Stimulated activated naive B cell treated with anti-CD40 and anti-IgM and Interleukin-4, amounts not matched to agents 10 μg/mL and 1 μg/mL and 100 μg/mL, for 72 hours (primary cell): ENCODE measurements at regions not wholly inside any gene's neighbourhood (a gene's known extent, or its start where the extent isn't known, plus 50 kb on each side); places are given as distances from the start of the nearest gene placed in this dataset.

ENCODE experiments used
- ATAC-seq, 2 donors: fragments of 150-1000 bp; cut with Tn5 transposase; replicated peaks; 2 replicates each; pipeline ENCODE4 v1.10.0; 2021; ENCODE audit warnings: moderate library complexity in 1 of 2
- DNase-seq: peaks from one replicate; pipeline ENCODE4 v3.0.0; 2021
- H3K27ac Mint-ChIP-seq: one replicate; pipeline ENCODE4 v1.8.0; 2022; ENCODE audit warnings: mild to moderate bottlenecking, mixed read lengths
- H3K27me3 Mint-ChIP-seq, 2 donors: one replicate each; pipeline ENCODE4 v1.8.0; 2022; ENCODE audit warnings: mixed read lengths in 2 of 2
- H3K36me3 Mint-ChIP-seq, 2 donors: one replicate each; pipeline ENCODE4 v1.8.0; 2022; ENCODE audit warnings: mixed read lengths in 2 of 2, mild to moderate bottlenecking in 1 of 2
- H3K4me1 Mint-ChIP-seq, 2 donors: one replicate each; pipeline ENCODE4 v1.8.0; 2022; ENCODE audit warnings: mixed read lengths in 2 of 2, mild to moderate bottlenecking in 1 of 2
- H3K4me3 Mint-ChIP-seq, 2 donors: one replicate each; pipeline ENCODE4 v1.8.0; 2022; ENCODE audit warnings: mild to moderate bottlenecking in 2 of 2, mixed read lengths in 2 of 2, moderate library complexity in 1 of 2
- H3K9me3 Mint-ChIP-seq, 2 donors: one replicate each; pipeline ENCODE4 v1.8.0; 2022; ENCODE audit warnings: mixed read lengths in 2 of 2, mild to moderate bottlenecking in 1 of 2

DNA sequence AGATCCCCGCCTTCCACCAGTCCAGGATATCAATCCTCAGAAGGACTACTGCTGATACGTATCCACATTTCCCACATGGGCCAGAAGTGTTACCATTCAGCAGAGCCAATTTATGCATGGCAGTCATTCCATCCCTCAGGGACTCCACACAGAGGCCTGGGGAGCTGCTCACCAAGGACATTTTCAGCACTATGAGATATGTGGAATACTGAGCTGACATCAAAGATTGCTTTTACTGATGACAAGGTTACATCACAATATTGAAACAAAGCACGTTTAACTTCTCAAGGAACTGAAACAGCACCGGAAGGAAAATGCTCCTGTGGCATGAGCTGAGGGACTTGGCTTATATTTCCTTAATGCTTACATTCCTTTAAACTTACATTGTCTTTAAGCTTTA is 335.1 kb downstream of the BMPER start:
- no peak for ATAC-seq
- Mint-ChIP-seq H3K27ac (no peak overlapping the region), H3K36me3 (no peaks in the 10 kb centered on the region), H3K27me3 (no peaks in the 10 kb centered on the region), H3K4me1 (no peaks in the 10 kb centered on the region), H3K4me3 (no peak overlapping the region), H3K9me3 (peaks cover 0 to 4% of the 10 kb centered on the region in 2 donors)
- no peak for DNase-seq

DNA sequence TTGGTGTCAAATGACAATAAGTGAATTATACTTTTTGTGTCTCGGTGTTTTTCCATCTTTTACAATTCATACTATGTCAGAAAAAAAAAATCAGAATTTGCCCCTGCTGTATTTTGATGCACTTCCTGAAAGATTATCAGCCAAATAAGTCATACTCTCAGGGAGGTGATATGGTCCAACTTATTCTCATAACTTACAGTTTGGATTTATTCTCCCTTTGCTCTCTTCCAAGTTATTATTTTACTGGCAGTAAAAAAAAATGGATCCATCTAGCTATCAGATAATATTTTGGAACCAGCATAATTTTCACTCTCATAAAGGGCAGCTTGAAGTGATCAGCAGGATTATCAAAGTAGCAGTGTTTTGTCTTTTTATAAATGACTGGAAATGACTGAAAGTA is 337.1 kb downstream of the BMPER start:
- ATAC-seq = no peak
- no peaks in the 10 kb centered on the region for H3K27me3 Mint-ChIP-seq
- DNase-seq = no peak
- no peak overlapping the region for H3K27ac Mint-ChIP-seq
- no peak overlapping the region for H3K4me3 Mint-ChIP-seq
- H3K4me1 Mint-ChIP-seq = no peaks in the 10 kb centered on the region
- peaks cover 0 to 5% of the 10 kb centered on the region in 2 donors for H3K9me3 Mint-ChIP-seq
- H3K36me3 Mint-ChIP-seq = no peaks in the 10 kb centered on the region

DNA sequence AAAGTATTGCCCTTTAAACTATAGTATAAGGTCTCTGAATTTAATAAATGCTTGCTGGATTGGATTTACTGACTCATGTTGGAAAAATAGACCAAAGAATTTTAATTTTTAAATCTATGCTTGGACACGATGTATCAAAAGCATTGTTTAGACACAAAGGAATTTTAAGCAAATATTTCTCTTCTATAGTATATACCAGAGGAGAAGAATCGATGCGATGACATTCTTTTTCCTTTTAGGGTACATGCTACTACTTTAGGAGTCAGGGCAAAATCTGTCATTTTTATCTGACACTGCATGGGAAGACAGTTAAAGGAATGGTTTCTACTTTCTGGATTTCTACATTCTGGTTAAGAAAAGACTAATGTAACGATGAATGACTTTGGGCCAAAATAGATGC is 339.9 kb downstream of the BMPER start:
- Mint-ChIP-seq H3K27ac (no peak overlapping the region), H3K4me1 (no peaks in the 10 kb centered on the region), H3K36me3 (no peaks in the 10 kb centered on the region), H3K9me3 (peaks cover 3 to 7% of the 10 kb centered on the region in 2 donors), H3K27me3 (no peaks in the 10 kb centered on the region), H3K4me3 (no peak overlapping the region)
- DNase-seq (no peak), ATAC-seq (no peak)

DNA sequence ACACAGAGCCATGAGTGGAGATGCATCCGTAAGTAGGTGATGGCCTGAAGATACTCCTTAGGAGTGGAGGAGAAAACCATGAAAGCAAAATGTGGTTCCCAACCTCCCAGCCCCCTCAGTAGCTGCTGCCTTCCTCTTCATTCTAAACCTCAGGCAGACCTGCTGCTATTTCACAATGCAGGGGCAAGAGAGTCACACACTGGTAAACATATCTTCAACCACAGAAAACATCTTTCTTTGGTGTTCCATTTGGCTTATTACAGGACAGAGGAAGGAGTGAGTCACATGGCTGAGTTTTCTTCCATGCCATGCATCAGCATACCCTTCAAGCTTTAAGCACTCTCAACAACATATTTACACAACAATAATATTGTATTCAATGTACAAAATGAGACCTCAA is 342.1 kb downstream of the BMPER start:
- ATAC-seq = no peak
- no peak for DNase-seq
- Mint-ChIP-seq H3K4me1 (no peaks in the 10 kb centered on the region), H3K9me3 (peaks cover 3 to 7% of the 10 kb centered on the region in 2 donors), H3K27me3 (no peaks in the 10 kb centered on the region), H3K36me3 (no peaks in the 10 kb centered on the region), H3K4me3 (no peak overlapping the region), H3K27ac (no peak overlapping the region)

DNA sequence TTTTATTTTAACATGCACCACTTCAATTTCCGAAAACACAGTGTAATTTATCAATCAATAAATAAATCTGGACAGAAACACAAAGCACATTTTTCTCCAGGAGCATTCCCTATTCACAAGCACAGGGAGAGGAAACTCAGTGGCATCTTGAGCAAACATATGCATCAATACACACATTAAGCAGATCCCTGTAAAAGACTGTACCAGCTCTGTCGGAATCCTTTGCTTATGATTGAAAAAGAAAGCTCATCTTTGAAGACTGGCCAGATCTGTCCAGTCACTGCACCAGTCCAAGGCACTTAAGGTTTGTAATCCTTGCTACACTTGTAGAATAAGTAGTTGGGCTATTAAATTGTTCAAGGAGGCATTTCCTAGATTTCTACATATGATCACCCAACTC is 343.9 kb downstream of the BMPER start:
- ATAC-seq = no peak
- no peak for DNase-seq
- H3K4me1 Mint-ChIP-seq = no peaks in the 10 kb centered on the region
- H3K4me3 Mint-ChIP-seq = no peak overlapping the region
- H3K36me3 Mint-ChIP-seq = no peaks in the 10 kb centered on the region
- no peak overlapping the region for H3K27ac Mint-ChIP-seq
- H3K9me3 Mint-ChIP-seq = peaks cover 3 to 4% of the 10 kb centered on the region in 2 donors
- no peaks in the 10 kb centered on the region for H3K27me3 Mint-ChIP-seq

DNA sequence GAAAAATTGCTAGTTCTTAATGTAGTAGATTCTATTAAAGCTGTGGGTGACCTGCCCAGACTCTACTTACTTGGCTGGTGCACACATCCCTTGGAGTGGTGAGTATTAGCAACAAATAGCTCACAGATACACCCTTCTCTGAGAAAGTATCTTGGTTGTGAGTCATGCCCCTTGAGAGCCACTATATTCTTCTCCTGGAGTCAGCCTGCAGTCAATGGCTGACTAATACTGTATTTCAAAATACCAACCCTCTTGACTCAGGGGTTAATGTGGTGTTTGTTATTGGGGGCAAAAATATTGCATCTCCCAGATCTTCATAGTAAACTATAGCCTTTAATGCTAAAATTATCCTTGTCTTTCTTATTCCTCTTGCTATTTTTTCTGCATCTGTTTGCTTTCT is 354.9 kb downstream of the BMPER start:
- Mint-ChIP-seq H3K4me3 (no peak overlapping the region), H3K27ac (no peak overlapping the region), H3K9me3 (peaks cover 10 to 18% of the 10 kb centered on the region in 2 donors), H3K36me3 (no peaks in the 10 kb centered on the region), H3K4me1 (no peaks in the 10 kb centered on the region), H3K27me3 (no peaks in the 10 kb centered on the region)
- DNase-seq = no peak
- no peak for ATAC-seq

DNA sequence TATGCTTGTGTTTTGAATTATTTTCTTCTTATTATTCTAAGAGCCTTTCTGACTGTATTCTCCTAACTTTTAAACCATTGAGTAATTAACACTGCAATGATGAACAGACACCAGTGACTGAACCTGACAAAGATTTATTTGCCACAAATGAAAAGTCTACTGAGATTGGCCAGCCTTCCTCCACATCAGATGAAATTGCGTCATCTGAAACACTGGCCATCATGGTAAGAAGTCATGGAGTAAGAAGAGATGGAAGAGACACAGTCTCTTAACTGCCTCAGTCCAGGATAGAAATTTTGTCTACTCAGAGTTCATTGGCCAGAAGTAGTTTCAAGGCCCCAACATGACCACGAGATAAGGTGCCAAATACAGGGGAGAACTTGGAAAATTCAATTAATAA is 357.8 kb downstream of the BMPER start:
- no peaks in the 10 kb centered on the region for H3K36me3 Mint-ChIP-seq
- ATAC-seq = no peak
- H3K9me3 Mint-ChIP-seq = peaks cover 10 to 18% of the 10 kb centered on the region in 2 donors
- no peaks in the 10 kb centered on the region for H3K4me1 Mint-ChIP-seq
- no peak overlapping the region for H3K27ac Mint-ChIP-seq
- H3K4me3 Mint-ChIP-seq = no peak overlapping the region
- DNase-seq = no peak
- no peaks in the 10 kb centered on the region for H3K27me3 Mint-ChIP-seq

DNA sequence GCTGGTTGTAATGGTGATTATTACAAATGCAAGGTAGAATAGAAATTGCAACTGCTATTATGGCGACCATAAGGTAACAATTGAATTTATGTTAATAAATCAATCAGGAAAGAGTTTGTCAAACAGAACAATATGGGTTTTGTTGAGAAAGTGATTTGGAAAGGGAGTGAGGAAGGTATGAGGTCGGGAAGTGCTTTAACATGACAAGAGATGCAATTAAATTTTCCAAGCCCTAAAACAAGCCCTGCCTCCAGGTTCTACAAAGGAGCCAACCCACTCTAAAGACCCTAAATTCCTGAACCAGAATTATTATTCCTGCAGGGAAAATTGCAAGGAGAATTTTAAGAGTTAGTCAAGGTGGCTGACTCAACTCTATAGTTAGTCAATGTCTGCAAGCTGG is 363.7 kb downstream of the BMPER start:
- no peak for DNase-seq
- no peak for ATAC-seq
- H3K4me3 Mint-ChIP-seq = no peak overlapping the region
- H3K9me3 Mint-ChIP-seq = peaks cover 2 to 4% of the 10 kb centered on the region in 2 donors
- no peaks in the 10 kb centered on the region for H3K27me3 Mint-ChIP-seq
- no peaks in the 10 kb centered on the region for H3K36me3 Mint-ChIP-seq
- H3K4me1 Mint-ChIP-seq = no peaks in the 10 kb centered on the region
- H3K27ac Mint-ChIP-seq = no peak overlapping the region

DNA sequence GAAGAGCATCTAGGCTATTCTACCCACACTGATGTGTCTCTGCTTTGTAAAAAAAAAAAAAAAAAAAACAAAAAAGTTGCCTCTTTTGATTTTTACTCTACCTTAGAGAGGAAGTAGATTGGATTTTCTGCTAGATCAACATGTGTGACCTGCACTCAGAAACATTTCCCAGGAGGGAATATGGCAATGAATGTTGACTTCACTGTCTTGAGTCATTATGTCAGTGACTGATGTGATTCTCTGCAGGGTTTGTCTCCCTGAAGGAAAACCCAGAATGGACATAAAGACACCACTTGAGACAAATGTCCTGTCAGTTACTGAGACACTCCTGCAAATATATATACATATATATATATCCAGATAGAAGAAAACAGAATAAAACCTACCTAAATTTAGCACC is 370.3 kb downstream of the BMPER start:
- Mint-ChIP-seq H3K27me3 (no peaks in the 10 kb centered on the region), H3K36me3 (no peaks in the 10 kb centered on the region), H3K9me3 (peaks cover 0 to 2% of the 10 kb centered on the region in 2 donors), H3K4me3 (no peak overlapping the region), H3K27ac (no peak overlapping the region), H3K4me1 (no peaks in the 10 kb centered on the region)
- no peak for ATAC-seq
- DNase-seq = no peak

DNA sequence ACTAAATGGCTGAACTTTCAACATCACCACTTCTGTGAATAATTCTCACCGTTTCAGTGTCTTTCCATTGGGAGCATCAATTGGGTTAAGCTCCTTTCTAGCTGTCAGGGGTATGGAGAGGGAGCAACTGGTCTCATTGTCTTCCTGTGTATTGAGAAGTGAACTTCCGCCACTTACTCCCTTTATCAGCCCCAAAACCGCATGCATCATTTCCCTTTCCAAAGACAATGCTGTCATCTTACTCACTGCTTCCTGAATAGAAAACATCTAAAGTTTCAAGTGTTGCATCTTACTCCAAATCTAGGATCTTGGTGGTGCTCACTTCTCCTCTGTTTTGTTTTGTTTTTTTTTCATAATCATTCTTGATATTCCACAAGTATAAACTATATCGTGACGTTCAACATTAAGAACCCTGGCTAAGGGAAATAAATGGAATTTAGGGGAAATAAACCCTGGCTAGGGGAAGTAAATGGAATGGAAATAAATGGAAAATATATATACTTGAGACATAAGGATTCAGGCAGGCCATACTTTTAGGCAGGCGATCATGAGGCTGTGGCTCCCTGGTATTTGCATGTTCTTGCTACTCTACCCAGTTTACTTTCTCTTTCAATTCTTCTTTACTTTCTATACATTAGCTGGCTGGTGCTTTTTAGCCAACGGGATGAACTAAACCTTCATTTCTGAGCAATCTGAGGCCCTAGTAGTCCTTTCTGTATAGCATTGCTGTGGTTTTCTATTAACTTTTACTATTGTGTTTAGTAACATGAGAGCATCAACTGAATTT is 371.9 kb downstream of the BMPER start:
- Mint-ChIP-seq H3K27me3 (no peaks in the 10 kb centered on the region), H3K4me1 (no peaks in the 10 kb centered on the region), H3K36me3 (no peaks in the 10 kb centered on the region), H3K27ac (no peak overlapping the region), H3K9me3 (peaks cover 3 to 7% of the 10 kb centered on the region in 2 donors), H3K4me3 (no peak overlapping the region)
- DNase-seq = no peak
- no peak for ATAC-seq

DNA sequence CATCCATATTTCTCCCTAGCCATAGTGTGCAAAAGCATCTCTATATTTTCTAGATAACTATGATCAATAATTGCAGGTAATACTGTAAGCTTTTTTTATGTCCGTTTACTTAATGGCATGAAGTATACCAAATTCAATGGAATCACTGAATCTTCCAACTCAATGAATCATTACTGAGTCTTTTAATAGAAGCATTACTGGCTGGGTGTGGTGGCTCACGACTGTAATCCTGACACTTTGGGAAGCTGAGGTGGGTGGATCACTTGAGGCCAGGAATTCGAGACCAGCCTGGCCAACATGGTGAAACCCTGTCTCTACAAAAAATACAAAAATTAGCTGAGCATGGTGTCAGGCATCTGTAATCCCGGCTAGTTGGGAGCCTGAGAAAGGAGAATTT is 372.5 kb downstream of the BMPER start:
- ATAC-seq (no peak), DNase-seq (no peak)
- H3K27me3 Mint-ChIP-seq = no peaks in the 10 kb centered on the region
- no peaks in the 10 kb centered on the region for H3K36me3 Mint-ChIP-seq
- H3K9me3 Mint-ChIP-seq = peaks cover 7 to 12% of the 10 kb centered on the region in 2 donors
- H3K4me1 Mint-ChIP-seq = no peaks in the 10 kb centered on the region
- H3K4me3 Mint-ChIP-seq = no peak overlapping the region
- no peak overlapping the region for H3K27ac Mint-ChIP-seq

DNA sequence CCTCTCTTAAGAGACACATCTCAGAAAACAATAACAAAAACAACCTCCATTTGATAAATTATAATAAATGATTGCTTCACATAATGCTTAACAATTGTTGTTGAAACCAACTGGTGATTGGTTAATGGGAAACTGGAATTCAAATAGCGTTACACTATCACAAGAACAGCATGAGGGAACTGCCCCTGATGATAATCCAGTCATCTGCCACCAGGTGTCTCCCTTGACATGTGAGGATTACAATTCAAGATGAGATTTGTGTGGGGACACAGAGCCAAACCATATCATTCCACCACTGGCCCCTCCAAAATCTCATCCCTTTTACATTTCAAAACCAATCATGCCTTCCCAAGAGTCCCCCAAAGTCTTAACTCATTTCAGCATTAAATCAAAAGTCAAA is 375.9 kb downstream of the BMPER start:
- H3K9me3 Mint-ChIP-seq = peaks cover 8 to 18% of the 10 kb centered on the region in 2 donors
- DNase-seq (no peak), ATAC-seq (no peak)
- H3K4me1 Mint-ChIP-seq = no peaks in the 10 kb centered on the region
- H3K4me3 Mint-ChIP-seq = no peak overlapping the region
- H3K27ac Mint-ChIP-seq = no peak overlapping the region
- no peaks in the 10 kb centered on the region for H3K27me3 Mint-ChIP-seq
- no peaks in the 10 kb centered on the region for H3K36me3 Mint-ChIP-seq

DNA sequence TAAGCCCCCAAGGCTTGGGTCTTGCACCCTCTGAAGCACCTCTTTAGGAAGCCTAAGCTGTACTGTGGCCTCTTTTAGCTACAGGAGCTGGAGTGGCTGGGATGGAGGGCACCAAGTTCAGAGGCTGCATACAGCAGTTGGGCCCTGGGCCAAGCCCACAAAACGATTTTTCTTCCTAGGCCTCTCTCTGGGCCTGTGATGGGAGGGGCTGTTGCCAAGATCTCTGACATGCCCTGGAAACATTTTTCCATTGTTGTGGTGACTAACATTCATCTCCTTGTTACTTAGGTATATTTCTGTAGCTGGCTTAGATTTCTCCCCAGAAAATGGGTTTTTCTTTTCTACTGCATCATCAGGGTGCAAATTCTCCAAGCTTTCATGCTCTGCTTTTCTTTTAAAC is 375.7 kb upstream of the NPSR1 start:
- Mint-ChIP-seq H3K27me3 (no peaks in the 10 kb centered on the region), H3K9me3 (peaks cover 8 to 18% of the 10 kb centered on the region in 2 donors), H3K4me3 (no peak overlapping the region), H3K4me1 (no peaks in the 10 kb centered on the region), H3K27ac (no peak overlapping the region), H3K36me3 (no peaks in the 10 kb centered on the region)
- ATAC-seq (no peak), DNase-seq (no peak)

DNA sequence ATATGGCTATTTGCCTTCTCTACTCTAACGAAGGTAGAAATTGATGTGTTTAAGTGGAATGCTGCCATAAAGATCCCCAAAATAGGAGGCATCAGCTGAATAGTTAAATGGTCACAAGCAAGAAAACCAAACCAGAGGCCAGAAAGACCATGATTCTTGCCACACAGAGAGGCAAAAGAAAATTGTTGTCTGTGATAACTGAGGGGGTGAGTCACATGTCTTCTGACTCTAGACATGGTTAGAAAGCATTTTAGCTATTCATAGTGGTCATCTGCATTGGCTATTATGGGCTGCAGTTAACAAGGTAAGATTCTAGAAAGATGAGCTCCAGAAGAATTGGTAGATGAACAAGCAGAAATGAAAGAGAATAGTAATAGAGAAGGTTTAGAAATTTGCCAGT is 361.4 kb upstream of the NPSR1 start:
- H3K27me3 Mint-ChIP-seq = no peaks in the 10 kb centered on the region
- no peak overlapping the region for H3K4me3 Mint-ChIP-seq
- H3K27ac Mint-ChIP-seq = no peak overlapping the region
- no peaks in the 10 kb centered on the region for H3K4me1 Mint-ChIP-seq
- ATAC-seq (no peak), DNase-seq (no peak)
- H3K36me3 Mint-ChIP-seq = no peaks in the 10 kb centered on the region
- peaks cover 0 to 6% of the 10 kb centered on the region in 2 donors for H3K9me3 Mint-ChIP-seq

DNA sequence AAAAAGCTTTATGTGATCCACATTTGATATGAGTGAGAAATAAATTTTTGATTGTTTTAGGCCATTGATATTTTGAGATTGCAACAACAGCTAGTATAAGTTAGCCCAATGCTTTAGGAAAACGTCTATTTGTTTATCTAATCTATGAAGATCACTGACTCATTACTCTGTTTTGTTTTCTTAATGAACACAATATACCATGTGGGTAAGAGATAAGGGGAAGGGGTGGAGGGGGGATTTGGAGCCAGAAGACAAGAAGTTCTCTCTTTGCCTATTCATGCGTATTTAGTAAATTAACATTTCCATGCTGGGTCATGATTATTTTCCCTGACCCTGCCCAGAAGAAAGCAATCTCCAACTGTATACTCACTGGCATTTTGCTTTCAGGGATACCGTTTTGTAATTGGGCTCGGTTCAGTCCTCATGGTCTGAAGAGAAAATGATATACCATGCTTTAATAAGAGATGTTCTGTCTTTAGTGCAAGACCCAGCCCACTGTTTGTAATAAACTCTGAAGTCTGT is 359.5 kb upstream of the NPSR1 start:
- Mint-ChIP-seq H3K27me3 (no peaks in the 10 kb centered on the region), H3K4me3 (no peak overlapping the region), H3K36me3 (no peaks in the 10 kb centered on the region), H3K4me1 (no peaks in the 10 kb centered on the region), H3K9me3 (peaks cover 0 to 3% of the 10 kb centered on the region in 2 donors), H3K27ac (no peak overlapping the region)
- DNase-seq (no peak), ATAC-seq (no peak)
